Natural killer cell (primary cell): ENCODE measurements at regions not wholly inside any gene's neighbourhood (a gene's known extent, or its start where the extent isn't known, plus 50 kb on each side); places are given as distances from the start of the nearest gene placed in this dataset.

Source experiments
- ATAC-seq, 3 donors: fragments of 150-1000 bp in 2 of 3; fragments of 200-7000 bp in 1 of 3; cut with Tn5 transposase; 1 replicate in 1 of 3; 2 replicates in 2 of 3; pipeline ENCODE4 v1.10.0; 2021; ENCODE audit warnings: mild to moderate bottlenecking in 2 of 3, moderate library complexity in 2 of 3
- DNase-seq, 2 donors: peaks; one replicate each; pipeline versions ENCODE4 v3.0.0 to v3.0.0-alpha.2; 2013 to 2021; ENCODE audit warnings: mixed read lengths in 1 of 2
- H3K27ac ChIP-seq: one replicate; pipeline ENCODE4 v1.5.1; 2013; ENCODE audit warnings: mild to moderate bottlenecking, low read length
- H3K27me3 ChIP-seq: one replicate; pipeline ENCODE4 v1.6.1; 2013; ENCODE audit warnings: low read length; ENCODE audit not compliant: control insufficient read depth, insufficient read depth
- H3K36me3 ChIP-seq: one replicate; pipeline ENCODE4 v1.6.1; 2013; ENCODE audit warnings: low read length; ENCODE audit not compliant: control insufficient read depth, insufficient read depth
- H3K4me1 ChIP-seq: one replicate; pipeline ENCODE4 v1.6.1; 2013; ENCODE audit warnings: low read length; ENCODE audit not compliant: control insufficient read depth, insufficient read depth
- H3K4me3 ChIP-seq: one replicate; pipeline ENCODE4 v1.5.1; 2013; ENCODE audit warnings: low read length
- H3K9me3 ChIP-seq: one replicate; pipeline ENCODE4 v1.6.1; 2013; ENCODE audit warnings: low read length; ENCODE audit not compliant: control insufficient read depth, insufficient read depth
- H3K27ac Mint-ChIP-seq, 2 donors: one replicate each; pipeline ENCODE4 v1.8.0; 2022; ENCODE audit warnings: mild to moderate bottlenecking in 2 of 2, mixed read lengths in 2 of 2, moderate library complexity in 1 of 2
- H3K27me3 Mint-ChIP-seq, 2 donors: one replicate each; pipeline ENCODE4 v1.8.0; 2022; ENCODE audit warnings: low read depth in 2 of 2, mixed read lengths in 2 of 2
- H3K36me3 Mint-ChIP-seq: one replicate; pipeline ENCODE4 v1.8.0; 2022; ENCODE audit warnings: mixed read lengths
- H3K4me1 Mint-ChIP-seq, 2 donors: one replicate each; pipeline ENCODE4 v1.8.0; 2022; ENCODE audit warnings: mixed read lengths in 2 of 2
- H3K4me3 Mint-ChIP-seq: one replicate; pipeline ENCODE4 v1.8.0; 2022; ENCODE audit warnings: mild to moderate bottlenecking, moderate library complexity, mixed read lengths
- H3K9me3 Mint-ChIP-seq, 2 donors: one replicate each; pipeline ENCODE4 v1.8.0; 2022; ENCODE audit warnings: mixed read lengths in 2 of 2
- CTCF ChIP-seq: fragments of 200-600 bp; IDR thresholded peaks from one replicate; pipeline ENCODE4 v1.8.0; 2022; ENCODE audit warnings: antibody characterized with exemption
- WGBS: methylation state at CpG from one replicate; pipeline ENCODE4 v1.1.7; 2013; ENCODE audit warnings: missing lambda C conversion rate; ENCODE audit not compliant: insufficient coverage; 5-methylcytosine and 5-hydroxymethylcytosine counted together
- intact Hi-C: fragments of 100-400 bp; cut with micrococcal nuclease; formaldehyde crosslinking; loops from one replicate; pipeline ENCODE4 v1.14.2; 2022

- Histone ChIP-seq H3K4me1 (peaks cover 6% of the 10 kb centered on the region), H3K27ac (no peak overlapping the region), H3K9me3 (no peaks in the 10 kb centered on the region), H3K36me3 (no peaks in the 10 kb centered on the region), H3K27me3 (no peaks in the 10 kb centered on the region), H3K4me3 (no peak overlapping the region)
- H3K4me3 Mint-ChIP-seq: no peak overlapping the region
- DNase-seq (no peak), ATAC-seq (no peak)
- no peak for TF ChIP-seq CTCF
- no peaks in the 10 kb centered on the region for H3K36me3 Mint-ChIP-seq
- peaks cover 4 to 31% of the 10 kb centered on the region in 2 donors for H3K27me3 Mint-ChIP-seq
- H3K4me1 Mint-ChIP-seq: no peaks in the 10 kb centered on the region
- no peaks in the 10 kb centered on the region for H3K9me3 Mint-ChIP-seq
- intact Hi-C loops: no loop called here
- no peak overlapping the region for H3K27ac Mint-ChIP-seq
Observed at GRCh38 chr20:47999166-47999565, 213.9 kb upstream of the SULF2 start.

- H3K4me1 ChIP-seq: peaks cover 3% of the 10 kb centered on the region
- no peak for ATAC-seq
- Mint-ChIP-seq H3K36me3 (no peaks in the 10 kb centered on the region), H3K9me3 (no peaks in the 10 kb centered on the region), H3K4me1 (no peaks in the 10 kb centered on the region), H3K27ac (no peak overlapping the region), H3K4me3 (no peak overlapping the region), H3K27me3 (peaks cover 4 to 29% of the 10 kb centered on the region in 2 donors)
- H3K9me3 ChIP-seq: no peaks in the 10 kb centered on the region
- no peaks in the 10 kb centered on the region for H3K27me3 ChIP-seq
- TF ChIP-seq CTCF: no peak
- H3K4me3 ChIP-seq: no peak overlapping the region
- no peaks in the 10 kb centered on the region for H3K36me3 ChIP-seq
- intact Hi-C loops: no loop called here
- WGBS: 85% methylated on average over 5 of the region's 5 CpGs
- no peak for DNase-seq
- no peak overlapping the region for H3K27ac ChIP-seq
Observed at GRCh38 chr20:47998736-47999135, 213.5 kb upstream of the SULF2 start.

GRCh38 chr20:47995661-47996060 lies 210.4 kb upstream of the SULF2 start:
- Histone ChIP-seq H3K36me3 (no peaks in the 10 kb centered on the region), H3K27me3 (no peaks in the 10 kb centered on the region), H3K4me3 (no peak overlapping the region), H3K27ac (no peak overlapping the region), H3K9me3 (no peaks in the 10 kb centered on the region), H3K4me1 (no peaks in the 10 kb centered on the region)
- TF ChIP-seq CTCF: no peak
- Mint-ChIP-seq H3K27ac (no peak overlapping the region), H3K4me1 (no peaks in the 10 kb centered on the region), H3K36me3 (no peaks in the 10 kb centered on the region), H3K27me3 (peaks cover 4 to 36% of the 10 kb centered on the region in 2 donors), H3K4me3 (no peak overlapping the region), H3K9me3 (no peaks in the 10 kb centered on the region)
- ATAC-seq (no peak), DNase-seq (no peak)
- 93% methylated on average over 6 of the region's 6 CpGs for WGBS
- intact Hi-C loops: no loop called here

- Mint-ChIP-seq H3K36me3 (no peaks in the 10 kb centered on the region), H3K9me3 (no peaks in the 10 kb centered on the region), H3K4me3 (no peak overlapping the region), H3K4me1 (no peaks in the 10 kb centered on the region), H3K27ac (no peak overlapping the region), H3K27me3 (peaks cover 7 to 36% of the 10 kb centered on the region in 2 donors)
- Histone ChIP-seq H3K36me3 (no peaks in the 10 kb centered on the region), H3K4me1 (no peaks in the 10 kb centered on the region), H3K4me3 (no peak overlapping the region), H3K27ac (no peak overlapping the region), H3K9me3 (no peaks in the 10 kb centered on the region), H3K27me3 (no peaks in the 10 kb centered on the region)
- DNase-seq (no peak), ATAC-seq (no peak)
- 85% methylated on average over 3 of the region's 3 CpGs for WGBS
- intact Hi-C loops: no loop called here
- TF ChIP-seq CTCF: no peak
Observed at GRCh38 chr20:47993817-47994216, 208.5 kb upstream of the SULF2 start.
